ENCODE measurements at regions not wholly inside any gene's neighbourhood (a gene's known extent, or its start where the extent isn't known, plus 50 kb on each side); places are given as distances from the start of the nearest gene placed in this dataset.

DNA sequence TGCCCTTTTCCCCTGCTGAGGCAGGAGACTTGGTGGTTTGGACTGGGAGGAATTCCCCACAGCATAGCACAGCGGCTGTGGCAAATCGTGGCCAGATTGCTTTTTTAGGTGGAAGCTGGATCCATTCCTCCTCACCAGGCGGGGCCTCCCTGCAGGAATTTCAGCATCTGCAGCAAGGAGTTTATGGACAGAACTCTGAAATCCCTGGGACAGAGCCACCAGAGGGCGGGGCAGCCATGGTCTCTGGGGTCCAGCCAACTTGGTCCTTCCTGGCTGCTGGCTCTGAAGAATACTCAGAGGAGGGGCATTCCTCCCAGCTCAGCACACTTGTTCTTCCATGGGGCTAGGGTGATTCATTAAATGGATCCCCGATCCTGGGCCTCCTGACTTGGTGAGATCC is 794.3 kb downstream of the SH3BGRL start:
- TF ChIP-seq, protein P1, sequence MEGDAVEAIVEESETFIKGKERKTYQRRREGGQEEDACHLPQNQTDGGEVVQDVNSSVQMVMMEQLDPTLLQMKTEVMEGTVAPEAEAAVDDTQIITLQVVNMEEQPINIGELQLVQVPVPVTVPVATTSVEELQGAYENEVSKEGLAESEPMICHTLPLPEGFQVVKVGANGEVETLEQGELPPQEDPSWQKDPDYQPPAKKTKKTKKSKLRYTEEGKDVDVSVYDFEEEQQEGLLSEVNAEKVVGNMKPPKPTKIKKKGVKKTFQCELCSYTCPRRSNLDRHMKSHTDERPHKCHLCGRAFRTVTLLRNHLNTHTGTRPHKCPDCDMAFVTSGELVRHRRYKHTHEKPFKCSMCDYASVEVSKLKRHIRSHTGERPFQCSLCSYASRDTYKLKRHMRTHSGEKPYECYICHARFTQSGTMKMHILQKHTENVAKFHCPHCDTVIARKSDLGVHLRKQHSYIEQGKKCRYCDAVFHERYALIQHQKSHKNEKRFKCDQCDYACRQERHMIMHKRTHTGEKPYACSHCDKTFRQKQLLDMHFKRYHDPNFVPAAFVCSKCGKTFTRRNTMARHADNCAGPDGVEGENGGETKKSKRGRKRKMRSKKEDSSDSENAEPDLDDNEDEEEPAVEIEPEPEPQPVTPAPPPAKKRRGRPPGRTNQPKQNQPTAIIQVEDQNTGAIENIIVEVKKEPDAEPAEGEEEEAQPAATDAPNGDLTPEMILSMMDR (IDR thresholded peaks at IDR 0.05): no peak
- no peak for TF ChIP-seq POLR2AphosphoS5 (IDR thresholded peaks at IDR 0.05; ENCODE audit: low read depth, low read length)
- TF ChIP-seq SMC3 (IDR thresholded peaks at IDR 0.05; ENCODE audit: low read depth, low read length): no peak
- TF ChIP-seq, protein P2, sequence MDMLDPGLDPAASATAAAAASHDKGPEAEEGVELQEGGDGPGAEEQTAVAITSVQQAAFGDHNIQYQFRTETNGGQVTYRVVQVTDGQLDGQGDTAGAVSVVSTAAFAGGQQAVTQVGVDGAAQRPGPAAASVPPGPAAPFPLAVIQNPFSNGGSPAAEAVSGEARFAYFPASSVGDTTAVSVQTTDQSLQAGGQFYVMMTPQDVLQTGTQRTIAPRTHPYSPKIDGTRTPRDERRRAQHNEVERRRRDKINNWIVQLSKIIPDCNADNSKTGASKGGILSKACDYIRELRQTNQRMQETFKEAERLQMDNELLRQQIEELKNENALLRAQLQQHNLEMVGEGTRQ (IDR thresholded peaks at IDR 0.05; ENCODE audit: borderline replicate concordance, low read depth, low read length): no peak
- TF ChIP-seq, protein P3, sequence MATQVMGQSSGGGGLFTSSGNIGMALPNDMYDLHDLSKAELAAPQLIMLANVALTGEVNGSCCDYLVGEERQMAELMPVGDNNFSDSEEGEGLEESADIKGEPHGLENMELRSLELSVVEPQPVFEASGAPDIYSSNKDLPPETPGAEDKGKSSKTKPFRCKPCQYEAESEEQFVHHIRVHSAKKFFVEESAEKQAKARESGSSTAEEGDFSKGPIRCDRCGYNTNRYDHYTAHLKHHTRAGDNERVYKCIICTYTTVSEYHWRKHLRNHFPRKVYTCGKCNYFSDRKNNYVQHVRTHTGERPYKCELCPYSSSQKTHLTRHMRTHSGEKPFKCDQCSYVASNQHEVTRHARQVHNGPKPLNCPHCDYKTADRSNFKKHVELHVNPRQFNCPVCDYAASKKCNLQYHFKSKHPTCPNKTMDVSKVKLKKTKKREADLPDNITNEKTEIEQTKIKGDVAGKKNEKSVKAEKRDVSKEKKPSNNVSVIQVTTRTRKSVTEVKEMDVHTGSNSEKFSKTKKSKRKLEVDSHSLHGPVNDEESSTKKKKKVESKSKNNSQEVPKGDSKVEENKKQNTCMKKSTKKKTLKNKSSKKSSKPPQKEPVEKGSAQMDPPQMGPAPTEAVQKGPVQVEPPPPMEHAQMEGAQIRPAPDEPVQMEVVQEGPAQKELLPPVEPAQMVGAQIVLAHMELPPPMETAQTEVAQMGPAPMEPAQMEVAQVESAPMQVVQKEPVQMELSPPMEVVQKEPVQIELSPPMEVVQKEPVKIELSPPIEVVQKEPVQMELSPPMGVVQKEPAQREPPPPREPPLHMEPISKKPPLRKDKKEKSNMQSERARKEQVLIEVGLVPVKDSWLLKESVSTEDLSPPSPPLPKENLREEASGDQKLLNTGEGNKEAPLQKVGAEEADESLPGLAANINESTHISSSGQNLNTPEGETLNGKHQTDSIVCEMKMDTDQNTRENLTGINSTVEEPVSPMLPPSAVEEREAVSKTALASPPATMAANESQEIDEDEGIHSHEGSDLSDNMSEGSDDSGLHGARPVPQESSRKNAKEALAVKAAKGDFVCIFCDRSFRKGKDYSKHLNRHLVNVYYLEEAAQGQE (IDR thresholded peaks at IDR 0.05; ENCODE audit: low read depth, low read length): no peak

All from SK-N-SH (cell line).